ENCODE measurements at regions not wholly inside any gene's neighbourhood (a gene's known extent, or its start where the extent isn't known, plus 50 kb on each side); places are given as distances from the start of the nearest gene placed in this dataset.
A peak's percentile ranks its signal among the peaks of the same experiment; 100 is the strongest.

- no peak for DNase-seq (ENCODE audit: low read depth)
Observed at GRCh38 chr1:88221411-88221810, 462.7 kb upstream of the PKN2 start.

GRCh38 chr1:88224906-88225305 is 459.2 kb upstream of the PKN2 start:
- no peak for DNase-seq (ENCODE audit: low read depth)

GRCh38 chr1:88228114-88228513 is 456.0 kb upstream of the PKN2 start:
- DNase-seq (ENCODE audit: low read depth): no peak

- DNase-seq (ENCODE audit: low read depth): no peak
Observed at GRCh38 chr1:88230126-88230525, 453.9 kb upstream of the PKN2 start.

GRCh38 chr1:88237058-88237457 is 447.0 kb upstream of the PKN2 start:
- DNase-seq (ENCODE audit: low read depth): peak; percentile 2

- DNase-seq (ENCODE audit: low read depth): no peak
Observed at GRCh38 chr1:88239205-88239604, 444.9 kb upstream of the PKN2 start.

- no peak for DNase-seq (ENCODE audit: low read depth)
Observed at GRCh38 chr1:88247666-88248065, 436.4 kb upstream of the PKN2 start.

GRCh38 chr1:88250915-88251314 is 433.2 kb upstream of the PKN2 start:
- no peak for DNase-seq (ENCODE audit: low read depth)

GRCh38 chr1:88252745-88253144 is 431.3 kb upstream of the PKN2 start:
- DNase-seq (ENCODE audit: low read depth): no peak

GRCh38 chr1:88265606-88266005 is 418.5 kb upstream of the PKN2 start:
- no peak for DNase-seq (ENCODE audit: low read depth)

GRCh38 chr1:88266051-88266450 is 418.0 kb upstream of the PKN2 start:
- no peak for DNase-seq (ENCODE audit: low read depth)

- DNase-seq (ENCODE audit: low read depth): no peak
Observed at GRCh38 chr1:88272216-88272615, 411.9 kb upstream of the PKN2 start.

- no peak for DNase-seq (ENCODE audit: low read depth)
Observed at GRCh38 chr1:88274431-88274830, 409.6 kb upstream of the PKN2 start.

GRCh38 chr1:88275259-88275862 is 408.7 kb upstream of the PKN2 start:
- peak; percentile 3 for DNase-seq (ENCODE audit: low read depth)

GRCh38 chr1:88276163-88276562 is 407.9 kb upstream of the PKN2 start:
- peak; percentile 63 for DNase-seq (ENCODE audit: low read depth)

- no peak for DNase-seq (ENCODE audit: low read depth)
Observed at GRCh38 chr1:88284066-88284465, 400.0 kb upstream of the PKN2 start.

GRCh38 chr1:88284666-88285366 is 399.3 kb upstream of the PKN2 start:
- DNase-seq (ENCODE audit: low read depth): no peak

- DNase-seq (ENCODE audit: low read depth): no peak
Observed at GRCh38 chr1:88286716-88287115, 397.4 kb upstream of the PKN2 start.

GRCh38 chr1:88288571-88288970 is 395.5 kb upstream of the PKN2 start:
- no peak for DNase-seq (ENCODE audit: low read depth)

GRCh38 chr1:88289401-88290102 is 394.5 kb upstream of the PKN2 start:
- DNase-seq (ENCODE audit: low read depth): no peak

GRCh38 chr1:88291611-88292354 is 392.3 kb upstream of the PKN2 start:
- DNase-seq (ENCODE audit: low read depth): no peak

- no peak for DNase-seq (ENCODE audit: low read depth)
Observed at GRCh38 chr1:88293691-88294190, 390.3 kb upstream of the PKN2 start.
